Activated naive CD8-positive, alpha-beta T cell treated with anti-CD3 and anti-CD28 coated beads, Interleukin-2, amount 50 U/mL, for 24 hours (primary cell): ENCODE measurements at regions not wholly inside any gene's neighbourhood (a gene's known extent, or its start where the extent isn't known, plus 50 kb on each side); places are given as distances from the start of the nearest gene placed in this dataset.

Source experiments
- ATAC-seq: fragments of 150-1000 bp; cut with Tn5 transposase; one replicate; pipeline ENCODE4 v1.10.0; 2021
- DNase-seq: peaks from one replicate; pipeline ENCODE4 v3.0.0; 2021
- H3K27ac Mint-ChIP-seq: one replicate; pipeline ENCODE4 v1.8.0; 2021; ENCODE audit warnings: mild to moderate bottlenecking, mixed read lengths
- H3K27me3 Mint-ChIP-seq: one replicate; pipeline ENCODE4 v1.8.0; 2021; ENCODE audit warnings: mixed read lengths
- H3K36me3 Mint-ChIP-seq: one replicate; pipeline ENCODE4 v1.8.0; 2021; ENCODE audit warnings: low read depth, mixed read lengths
- H3K4me1 Mint-ChIP-seq: one replicate; pipeline ENCODE4 v1.8.0; 2021; ENCODE audit warnings: mixed read lengths
- H3K4me3 Mint-ChIP-seq: one replicate; pipeline ENCODE4 v1.8.0; 2021; ENCODE audit warnings: mild to moderate bottlenecking, moderate library complexity, mixed read lengths
- H3K9me3 Mint-ChIP-seq: one replicate; pipeline ENCODE4 v1.8.0; 2021; ENCODE audit warnings: mixed read lengths

GRCh38 chr4:123817025-123817688 is 420.6 kb downstream of the SPRY1 start:
- Mint-ChIP-seq H3K4me3 (no peak overlapping the region), H3K9me3 (no peaks in the 10 kb centered on the region), H3K27ac (no peak overlapping the region), H3K4me1 (peaks cover 1% of the 10 kb centered on the region), H3K27me3 (no peaks in the 10 kb centered on the region), H3K36me3 (no peaks in the 10 kb centered on the region)
- no peak for ATAC-seq
- DNase-seq, result no peak

DNA sequence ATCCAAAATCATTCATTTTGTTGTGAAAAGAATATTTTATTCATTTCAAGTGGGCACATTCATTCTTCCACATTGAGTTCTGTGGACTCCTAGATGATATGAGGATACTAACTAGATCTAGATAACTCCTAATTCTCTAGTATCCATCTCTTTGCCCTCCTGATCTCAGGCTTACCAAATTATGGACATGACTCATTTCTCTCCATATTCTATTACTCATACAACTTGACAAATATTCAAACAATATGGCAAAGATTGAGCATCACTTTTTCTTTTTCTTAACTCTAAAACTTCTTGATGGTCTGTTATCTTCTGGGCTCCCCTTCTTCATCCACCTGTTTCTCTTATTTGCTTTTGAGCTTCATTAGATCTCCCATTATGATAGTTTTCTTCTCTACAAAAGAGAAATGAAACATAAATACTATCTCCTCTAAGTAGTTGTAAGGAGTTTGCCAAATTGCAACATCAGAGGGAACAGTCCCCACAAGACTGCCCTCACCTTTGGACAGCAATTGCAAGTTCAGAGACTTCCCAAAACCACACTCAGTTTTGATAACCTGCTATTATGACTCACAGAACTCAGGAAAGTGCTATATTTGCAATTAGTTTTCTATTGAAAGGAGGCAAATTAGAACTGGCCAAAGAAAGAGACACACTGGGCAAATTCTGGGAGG is 422.9 kb downstream of the SPRY1 start:
- no peak overlapping the region for H3K27ac Mint-ChIP-seq
- H3K36me3 Mint-ChIP-seq, result no peaks in the 10 kb centered on the region
- ATAC-seq (no peak), DNase-seq (no peak)
- H3K9me3 Mint-ChIP-seq, result no peaks in the 10 kb centered on the region
- peaks cover 1% of the 10 kb centered on the region for H3K4me1 Mint-ChIP-seq
- H3K27me3 Mint-ChIP-seq, result no peaks in the 10 kb centered on the region
- H3K4me3 Mint-ChIP-seq, result no peak overlapping the region

- H3K4me3 Mint-ChIP-seq, result no peak overlapping the region
- ATAC-seq (no peak), DNase-seq (no peak)
- peaks cover 1% of the 10 kb centered on the region for H3K4me1 Mint-ChIP-seq
- H3K36me3 Mint-ChIP-seq, result no peaks in the 10 kb centered on the region
- no peaks in the 10 kb centered on the region for H3K27me3 Mint-ChIP-seq
- H3K9me3 Mint-ChIP-seq, result no peaks in the 10 kb centered on the region
- no peak overlapping the region for H3K27ac Mint-ChIP-seq
Observed at GRCh38 chr4:123821861-123822260, 425.3 kb downstream of the SPRY1 start.

GRCh38 chr4:123822353-123822752 is 425.8 kb downstream of the SPRY1 start:
- H3K9me3 Mint-ChIP-seq, result no peaks in the 10 kb centered on the region
- peaks cover 1% of the 10 kb centered on the region for H3K4me1 Mint-ChIP-seq
- no peaks in the 10 kb centered on the region for H3K36me3 Mint-ChIP-seq
- no peak overlapping the region for H3K27ac Mint-ChIP-seq
- DNase-seq (no peak), ATAC-seq (no peak)
- H3K4me3 Mint-ChIP-seq, result no peak overlapping the region
- H3K27me3 Mint-ChIP-seq, result no peaks in the 10 kb centered on the region

DNA sequence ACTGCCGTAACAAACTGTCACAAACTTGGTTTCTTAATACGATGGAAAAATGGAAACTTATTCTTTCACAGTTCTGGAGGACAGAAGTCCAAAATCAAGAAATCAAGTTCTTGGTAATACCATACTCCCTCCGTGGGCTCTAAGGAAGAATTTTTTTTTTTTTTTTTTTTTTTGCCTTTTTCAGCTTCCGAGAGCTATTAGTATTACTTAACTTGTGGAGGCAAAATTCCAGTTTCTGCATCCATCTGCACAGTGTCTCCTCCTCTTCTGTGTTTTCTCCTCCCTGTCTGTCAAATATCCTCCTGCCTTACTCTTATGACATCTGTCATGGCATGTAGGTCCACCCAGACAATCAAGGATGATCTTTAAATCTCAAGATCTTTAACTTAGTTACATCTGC is 426.6 kb downstream of the SPRY1 start:
- Mint-ChIP-seq H3K9me3 (no peaks in the 10 kb centered on the region), H3K4me3 (no peak overlapping the region), H3K27me3 (no peaks in the 10 kb centered on the region), H3K4me1 (no peaks in the 10 kb centered on the region), H3K36me3 (no peaks in the 10 kb centered on the region), H3K27ac (no peak overlapping the region)
- ATAC-seq (no peak), DNase-seq (no peak)

DNA sequence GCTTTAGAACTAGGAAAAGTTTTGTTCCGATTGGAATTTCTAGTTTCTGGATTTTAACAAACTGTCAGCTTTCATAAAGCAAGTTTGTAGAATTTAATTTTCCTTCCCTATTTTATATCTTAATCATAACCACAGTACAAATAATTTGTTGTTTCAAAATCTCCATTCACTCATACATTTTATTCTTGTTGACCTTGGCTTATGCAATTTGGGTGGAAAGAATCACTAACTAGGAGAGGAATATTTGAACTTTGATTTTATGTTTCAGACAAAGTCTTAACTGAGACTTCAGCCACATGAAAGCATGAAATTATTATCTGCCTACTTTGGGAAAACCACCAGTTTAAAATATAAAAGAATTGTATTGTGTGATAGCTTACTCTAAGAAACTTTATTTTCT is 427.9 kb downstream of the SPRY1 start:
- ATAC-seq, result no peak

GRCh38 chr4:123825596-123826291 is 429.1 kb downstream of the SPRY1 start:
- DNase-seq (no peak), ATAC-seq (no peak)
- Mint-ChIP-seq H3K27me3 (no peaks in the 10 kb centered on the region), H3K4me3 (no peak overlapping the region), H3K4me1 (no peaks in the 10 kb centered on the region), H3K9me3 (no peaks in the 10 kb centered on the region), H3K27ac (no peak overlapping the region), H3K36me3 (no peaks in the 10 kb centered on the region)

More for the DNA sequence above, 427.9 kb downstream of the SPRY1 start:
- Mint-ChIP-seq H3K36me3 (no peaks in the 10 kb centered on the region), H3K4me3 (no peak overlapping the region), H3K27ac (no peak overlapping the region), H3K4me1 (no peaks in the 10 kb centered on the region), H3K27me3 (no peaks in the 10 kb centered on the region), H3K9me3 (no peaks in the 10 kb centered on the region)
- no peak for DNase-seq

DNA sequence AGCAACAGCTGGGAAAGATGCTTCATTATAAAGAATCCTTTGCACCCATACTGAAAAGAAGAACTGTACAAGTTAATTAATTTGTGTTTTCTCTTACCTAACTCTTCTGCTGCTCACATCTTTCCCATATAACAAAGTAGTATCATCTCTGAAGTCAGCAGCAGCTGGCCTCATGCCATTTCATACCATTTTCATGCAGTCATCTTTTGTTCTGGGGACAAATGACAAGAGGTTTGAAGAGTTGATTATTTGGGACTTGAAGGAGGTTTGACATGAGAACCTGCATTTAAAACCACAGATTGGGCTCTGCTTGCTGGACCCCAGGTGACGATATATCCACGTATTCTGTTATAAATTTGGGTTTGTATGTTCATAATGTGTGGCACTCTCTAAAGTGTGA is 430.3 kb downstream of the SPRY1 start:
- no peak for ATAC-seq
- Mint-ChIP-seq H3K27me3 (no peaks in the 10 kb centered on the region), H3K36me3 (no peaks in the 10 kb centered on the region), H3K9me3 (no peaks in the 10 kb centered on the region), H3K4me3 (no peak overlapping the region), H3K27ac (no peak overlapping the region), H3K4me1 (no peaks in the 10 kb centered on the region)
- DNase-seq, result no peak

DNA sequence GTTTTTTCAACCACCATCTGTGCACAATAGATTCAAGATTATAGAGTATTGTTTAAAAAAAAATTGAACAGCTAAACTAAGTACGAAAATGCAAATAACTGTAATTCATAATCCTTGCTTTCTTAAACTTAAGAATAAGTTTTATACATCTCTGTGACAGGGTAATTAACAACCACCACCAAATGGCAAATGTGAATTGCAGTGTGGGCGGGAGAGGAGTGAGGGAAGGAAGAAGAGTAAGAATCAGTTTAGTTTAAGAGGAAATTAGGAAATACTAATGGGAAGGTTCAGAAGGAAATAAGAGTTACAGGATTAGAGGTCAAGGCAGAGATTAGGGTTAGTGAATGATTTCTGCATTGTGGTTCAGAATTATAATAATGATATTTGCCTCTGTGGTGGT is 430.9 kb downstream of the SPRY1 start:
- H3K4me3 Mint-ChIP-seq, result no peak overlapping the region
- DNase-seq, result no peak
- no peak overlapping the region for H3K27ac Mint-ChIP-seq
- no peak for ATAC-seq
- H3K36me3 Mint-ChIP-seq, result no peaks in the 10 kb centered on the region
- H3K9me3 Mint-ChIP-seq, result no peaks in the 10 kb centered on the region
- H3K4me1 Mint-ChIP-seq, result no peaks in the 10 kb centered on the region
- H3K27me3 Mint-ChIP-seq, result no peaks in the 10 kb centered on the region

DNA sequence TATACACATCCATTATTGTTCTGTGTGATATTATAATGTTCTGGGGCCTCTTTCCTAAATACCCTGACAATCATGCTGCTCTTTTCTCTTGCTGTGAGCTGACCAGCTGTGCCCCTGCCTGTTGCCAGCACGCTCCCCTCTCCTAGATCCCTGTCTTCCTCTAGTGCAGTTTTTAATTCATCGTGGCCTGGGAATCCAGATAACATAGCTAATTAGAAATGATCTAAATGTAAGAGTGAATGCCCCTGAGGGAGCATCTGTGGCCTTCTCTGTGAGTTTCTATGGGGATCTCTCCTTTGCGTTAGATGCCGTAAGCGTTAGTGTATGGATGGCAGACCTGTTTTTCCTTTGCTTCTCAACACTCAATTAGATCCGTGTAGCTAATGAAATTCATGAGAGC is 434.3 kb downstream of the SPRY1 start:
- Mint-ChIP-seq H3K4me1 (no peaks in the 10 kb centered on the region), H3K9me3 (no peaks in the 10 kb centered on the region), H3K4me3 (no peak overlapping the region), H3K27ac (no peak overlapping the region), H3K27me3 (no peaks in the 10 kb centered on the region), H3K36me3 (no peaks in the 10 kb centered on the region)
- ATAC-seq, result no peak
- no peak for DNase-seq

- ATAC-seq (no peak), DNase-seq (no peak)
- H3K27me3 Mint-ChIP-seq, result peaks cover 2% of the 10 kb centered on the region
- no peaks in the 10 kb centered on the region for H3K36me3 Mint-ChIP-seq
- H3K9me3 Mint-ChIP-seq, result no peaks in the 10 kb centered on the region
- H3K4me3 Mint-ChIP-seq, result no peak overlapping the region
- no peaks in the 10 kb centered on the region for H3K4me1 Mint-ChIP-seq
- peak overlapping the region; percentile 2 for H3K27ac Mint-ChIP-seq
Observed at GRCh38 chr4:123832173-123833026, 435.8 kb downstream of the SPRY1 start.

DNA sequence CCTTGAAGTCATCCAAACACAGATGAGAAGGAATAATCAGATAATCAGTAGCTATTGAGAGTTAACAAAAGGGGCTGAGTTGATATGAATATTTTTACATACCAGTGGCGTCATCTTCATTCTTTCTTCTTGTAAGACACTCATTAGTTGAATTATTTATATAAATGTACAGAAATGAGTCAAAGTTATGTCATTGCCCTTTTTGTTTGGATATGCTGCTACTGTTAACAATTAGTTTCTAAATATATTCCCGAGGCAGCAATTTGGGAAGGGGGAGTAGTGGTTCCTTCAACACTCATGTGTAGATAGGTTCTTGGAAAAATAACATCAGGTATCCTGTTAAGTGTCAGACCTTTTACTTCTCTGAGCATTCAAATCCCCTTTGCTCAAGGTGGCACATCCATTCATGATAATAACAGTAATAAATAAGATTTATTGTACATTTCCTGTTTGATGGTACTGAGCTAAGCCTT is 436.6 kb downstream of the SPRY1 start:
- no peaks in the 10 kb centered on the region for H3K36me3 Mint-ChIP-seq
- DNase-seq (no peak), ATAC-seq (no peak)
- no peaks in the 10 kb centered on the region for H3K9me3 Mint-ChIP-seq
- no peaks in the 10 kb centered on the region for H3K4me1 Mint-ChIP-seq
- peaks cover 2% of the 10 kb centered on the region for H3K27me3 Mint-ChIP-seq
- no peak overlapping the region for H3K4me3 Mint-ChIP-seq
- H3K27ac Mint-ChIP-seq, result no peak overlapping the region

GRCh38 chr4:123835831-123836590 is 439.4 kb downstream of the SPRY1 start:
- H3K27ac Mint-ChIP-seq, result no peak overlapping the region
- H3K9me3 Mint-ChIP-seq, result no peaks in the 10 kb centered on the region
- ATAC-seq (no peak), DNase-seq (no peak)
- H3K4me3 Mint-ChIP-seq, result no peak overlapping the region
- no peaks in the 10 kb centered on the region for H3K4me1 Mint-ChIP-seq
- H3K36me3 Mint-ChIP-seq, result no peaks in the 10 kb centered on the region
- peaks cover 2% of the 10 kb centered on the region for H3K27me3 Mint-ChIP-seq
